Kidney (tissue), 13 donors: ENCODE measurements at regions not wholly inside any gene's neighbourhood (a gene's known extent, or its start where the extent isn't known, plus 50 kb on each side); places are given as distances from the start of the nearest gene placed in this dataset.

Experiments used
- DNase-seq, 5 donors: peaks; one replicate each; pipeline ENCODE4 v3.0.0-alpha.2; 2013 to 2020
- FAIRE-seq: peaks from 2 replicates; lab custom pipeline; 2012; peaks lifted over from hg19 to GRCh38; lab: Jason Lieb, UNC
- H3K27ac ChIP-seq, 2 donors: one replicate each; pipeline ENCODE4 v1.7.0; 2013; ENCODE audit warnings: low read depth in 2 of 2, low read length in 2 of 2, inconsistent platforms in 1 of 2
- H3K27me3 ChIP-seq: one replicate; pipeline ENCODE4 v1.7.1; 2013; ENCODE audit warnings: low read length, inconsistent platforms; ENCODE audit not compliant: control insufficient read depth, insufficient read depth
- H3K36me3 ChIP-seq, 3 donors: one replicate each; pipeline versions ENCODE4 v1.7.0 to v1.7.1; 2013; ENCODE audit warnings: low read length in 3 of 3, control low read depth in 1 of 3, inconsistent platforms in 1 of 3; ENCODE audit not compliant: insufficient read depth in 3 of 3, control insufficient read depth in 2 of 3
- H3K4me1 ChIP-seq, 3 donors: one replicate each; pipeline versions ENCODE4 v1.7.0 to v1.7.1; 2013; ENCODE audit warnings: low read length in 3 of 3, inconsistent platforms in 1 of 3, low read depth in 1 of 3; ENCODE audit not compliant: control insufficient read depth in 2 of 3, insufficient read depth in 2 of 3
- H3K4me3 ChIP-seq, 3 donors: one replicate each; pipeline versions ENCODE4 v1.7.0 to v1.8.1; 2013; ENCODE audit warnings: low read length in 3 of 3, control low read depth in 1 of 3, inconsistent platforms in 1 of 3
- H3K9ac ChIP-seq, 3 donors: one replicate each; pipeline versions ENCODE4 v1.7.0 to v1.7.1; 2013; ENCODE audit warnings: low read length in 3 of 3, control low read depth in 1 of 3, inconsistent platforms in 1 of 3
- H3K9me3 ChIP-seq, 3 donors: one replicate each; pipeline versions ENCODE4 v1.7.0 to v1.7.1; 2013; ENCODE audit warnings: low read length in 3 of 3, control low read depth in 1 of 3, inconsistent platforms in 1 of 3; ENCODE audit not compliant: control insufficient read depth in 2 of 3, insufficient read depth in 1 of 3
- CTCF ChIP-seq: IDR thresholded peaks from 3 replicates; pipeline ENCODE4 v1.5.1; 2012; ENCODE audit warnings: mild to moderate bottlenecking, moderate library complexity, borderline replicate concordance; ENCODE audit not compliant: insufficient read depth; ENCODE audit errors: extremely low read depth
- intact Hi-C: fragments of 100-400 bp; cut with DNase I; formaldehyde crosslinking; loops from one replicate; pipeline ENCODE4 v1.11.1; 2022
- donor health status: control.
- donor health status: control.
- donor health status: control.
- donor health status: control.
- donor health status: control.
- donor health status: DM: yes; HTN: yes; CAD: no.
- donor health status: Normal renal cell carcinoma (clear cell type).

GRCh38 chr11:27204529-27204928, 158.5 kb downstream of the CCDC34 start:
- H3K9ac ChIP-seq = no peak overlapping the region

GRCh38 chr11:27203077-27203647, 159.9 kb downstream of the CCDC34 start:
- DNase-seq = no peak
- intact Hi-C loops = no loop called here
- Histone ChIP-seq H3K9me3 (no peaks in the 10 kb centered on the region), H3K4me1 (peaks cover 17 to 45% (median 19%) of the 10 kb centered on the region in 3 donors), H3K27me3 (no peaks in the 10 kb centered on the region), H3K9ac (no peak overlapping the region), H3K36me3 (no peaks in the 10 kb centered on the region), H3K27ac (no peak overlapping the region), H3K4me3 (no peak overlapping the region)
- no peak for FAIRE-seq
- TF ChIP-seq CTCF = no peak

More at GRCh38 chr11:27204529-27204928, 158.5 kb downstream of the CCDC34 start:
- H3K4me1 ChIP-seq = peaks cover 17 to 45% (median 19%) of the 10 kb centered on the region in 3 donors
- no peak overlapping the region for H3K4me3 ChIP-seq
- H3K27ac ChIP-seq = no peak overlapping the region
- FAIRE-seq (no peak), DNase-seq (no peak)
- no peaks in the 10 kb centered on the region for H3K9me3 ChIP-seq
- no peaks in the 10 kb centered on the region for H3K27me3 ChIP-seq
- TF ChIP-seq CTCF = peak; percentile 32
- H3K36me3 ChIP-seq = no peaks in the 10 kb centered on the region
- intact Hi-C loops = no loop called here

GRCh38 chr11:27201454-27202302, 161.1 kb downstream of the BBOX1 start:
- intact Hi-C loops = no loop called here
- DNase-seq = peak; percentile 93 to 98 (median 94)
- peak overlapping the region; percentile 72 to 82 for H3K27ac ChIP-seq
- H3K4me1 ChIP-seq = peaks cover 23 to 51% (median 27%) of the 10 kb centered on the region in 3 donors
- H3K4me3 ChIP-seq = peak overlapping the region in 1 of 3 donors; percentile 7
- H3K9me3 ChIP-seq = no peaks in the 10 kb centered on the region
- no peak for TF ChIP-seq CTCF
- H3K36me3 ChIP-seq = no peaks in the 10 kb centered on the region
- H3K27me3 ChIP-seq = no peaks in the 10 kb centered on the region
- peak overlapping the region in 1 of 3 donors; percentile 49 for H3K9ac ChIP-seq
- FAIRE-seq = no peak
